D721Med (cell line): ENCODE measurements at regions not wholly inside any gene's neighbourhood (a gene's known extent, or its start where the extent isn't known, plus 50 kb on each side); places are given as distances from the start of the nearest gene placed in this dataset.
"Not testable (repeated sequence)": the region's sequence is repeated elsewhere in the genome, so short reads cannot be mapped to it uniquely, and the experiment has no call there.

ENCODE experiments used
- DNase-seq: peaks from one replicate; pipeline ENCODE4 v3.0.0; 2011; ENCODE audit warnings: low spot score; ENCODE audit not compliant: insufficient read length
- FAIRE-seq: peaks from 2 replicates; lab custom pipeline; 2011; peaks lifted over from hg19 to GRCh38; lab: Jason Lieb, UNC
- TF ChIP-seq, protein P1 (sequence below): IDR thresholded peaks from 2 replicates; pipeline ENCODE4 v1.5.1; 2012; ENCODE audit warnings: mild to moderate bottlenecking, control low read depth; ENCODE audit not compliant: insufficient read depth; ENCODE audit errors: missing control alignments

DNA sequence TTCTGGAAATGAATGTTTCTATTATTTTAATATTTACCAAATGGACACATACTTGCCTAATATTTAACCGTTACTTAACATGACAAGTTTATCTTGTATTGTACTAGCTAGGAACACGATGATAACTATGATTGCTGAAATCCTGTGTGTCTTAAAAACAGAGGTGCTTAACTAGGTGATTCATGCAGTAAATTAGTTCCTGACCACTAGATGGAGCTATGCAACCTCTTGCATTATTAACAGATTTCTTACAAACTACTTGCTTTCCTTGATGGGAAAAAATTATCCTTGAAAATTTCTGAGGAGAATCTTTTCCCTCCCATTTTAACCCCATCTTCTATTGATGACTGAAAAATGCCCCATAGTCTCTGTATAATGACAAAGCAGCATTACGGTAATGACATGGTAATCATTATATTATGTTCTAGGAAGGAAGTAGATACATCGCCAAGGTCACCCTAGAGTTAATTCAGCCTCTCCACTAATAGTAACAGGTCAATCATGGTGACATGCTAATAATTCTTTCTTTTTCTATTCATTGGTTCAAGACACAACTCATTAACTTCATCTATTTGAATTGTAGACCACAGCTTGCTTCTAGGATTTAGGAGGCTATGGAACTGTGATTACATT is 844.2 kb downstream of the RAPGEF2 start:
- FAIRE-seq (peak; percentile 92), DNase-seq (no peak)
- TF ChIP-seq, protein P1, sequence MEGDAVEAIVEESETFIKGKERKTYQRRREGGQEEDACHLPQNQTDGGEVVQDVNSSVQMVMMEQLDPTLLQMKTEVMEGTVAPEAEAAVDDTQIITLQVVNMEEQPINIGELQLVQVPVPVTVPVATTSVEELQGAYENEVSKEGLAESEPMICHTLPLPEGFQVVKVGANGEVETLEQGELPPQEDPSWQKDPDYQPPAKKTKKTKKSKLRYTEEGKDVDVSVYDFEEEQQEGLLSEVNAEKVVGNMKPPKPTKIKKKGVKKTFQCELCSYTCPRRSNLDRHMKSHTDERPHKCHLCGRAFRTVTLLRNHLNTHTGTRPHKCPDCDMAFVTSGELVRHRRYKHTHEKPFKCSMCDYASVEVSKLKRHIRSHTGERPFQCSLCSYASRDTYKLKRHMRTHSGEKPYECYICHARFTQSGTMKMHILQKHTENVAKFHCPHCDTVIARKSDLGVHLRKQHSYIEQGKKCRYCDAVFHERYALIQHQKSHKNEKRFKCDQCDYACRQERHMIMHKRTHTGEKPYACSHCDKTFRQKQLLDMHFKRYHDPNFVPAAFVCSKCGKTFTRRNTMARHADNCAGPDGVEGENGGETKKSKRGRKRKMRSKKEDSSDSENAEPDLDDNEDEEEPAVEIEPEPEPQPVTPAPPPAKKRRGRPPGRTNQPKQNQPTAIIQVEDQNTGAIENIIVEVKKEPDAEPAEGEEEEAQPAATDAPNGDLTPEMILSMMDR, result peak; percentile 81

DNA sequence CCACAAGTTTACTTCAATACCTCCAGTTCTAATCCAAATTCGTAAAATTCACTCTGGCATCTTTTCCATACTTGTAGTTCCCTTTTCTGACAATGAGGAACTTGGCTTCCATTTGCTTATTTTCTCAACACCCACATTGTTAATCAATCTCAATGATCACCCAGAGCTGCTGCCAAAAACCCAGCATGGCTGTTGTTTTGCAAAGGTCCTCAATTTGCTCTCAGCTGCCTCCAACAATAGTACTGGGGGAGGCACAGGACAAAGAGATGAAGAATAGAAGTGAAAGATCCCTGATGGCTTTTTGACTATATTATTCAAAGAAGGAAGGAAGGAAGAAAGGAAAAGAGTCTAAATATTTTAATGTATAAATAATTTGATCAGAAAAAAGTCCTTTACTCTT is 847.8 kb downstream of the RAPGEF2 start:
- no peak for FAIRE-seq
- TF ChIP-seq, protein P1, result no peak
- DNase-seq, result no peak

DNA sequence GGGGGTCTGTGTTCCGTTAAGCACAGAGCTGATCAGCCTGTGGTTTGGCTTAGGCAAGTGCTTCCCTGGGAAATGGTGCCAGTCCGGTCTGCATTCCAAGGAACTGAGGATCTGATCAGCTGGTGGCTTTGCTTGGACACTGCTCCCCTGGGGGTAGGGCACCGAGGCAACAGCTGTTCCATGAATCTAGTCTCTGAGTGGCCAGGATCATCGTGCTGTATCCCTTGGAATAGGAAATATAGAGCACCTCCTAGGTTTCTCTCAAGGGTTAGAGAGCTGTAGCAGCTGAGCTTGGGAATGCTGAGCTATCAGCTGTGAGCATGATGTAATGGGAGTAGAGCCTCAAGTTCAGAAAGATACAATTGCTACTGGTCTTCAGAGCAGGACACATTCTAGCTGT is 863.9 kb downstream of the RAPGEF2 start:
- DNase-seq (no peak), FAIRE-seq (no peak)
- TF ChIP-seq, protein P1, result no peak

DNA sequence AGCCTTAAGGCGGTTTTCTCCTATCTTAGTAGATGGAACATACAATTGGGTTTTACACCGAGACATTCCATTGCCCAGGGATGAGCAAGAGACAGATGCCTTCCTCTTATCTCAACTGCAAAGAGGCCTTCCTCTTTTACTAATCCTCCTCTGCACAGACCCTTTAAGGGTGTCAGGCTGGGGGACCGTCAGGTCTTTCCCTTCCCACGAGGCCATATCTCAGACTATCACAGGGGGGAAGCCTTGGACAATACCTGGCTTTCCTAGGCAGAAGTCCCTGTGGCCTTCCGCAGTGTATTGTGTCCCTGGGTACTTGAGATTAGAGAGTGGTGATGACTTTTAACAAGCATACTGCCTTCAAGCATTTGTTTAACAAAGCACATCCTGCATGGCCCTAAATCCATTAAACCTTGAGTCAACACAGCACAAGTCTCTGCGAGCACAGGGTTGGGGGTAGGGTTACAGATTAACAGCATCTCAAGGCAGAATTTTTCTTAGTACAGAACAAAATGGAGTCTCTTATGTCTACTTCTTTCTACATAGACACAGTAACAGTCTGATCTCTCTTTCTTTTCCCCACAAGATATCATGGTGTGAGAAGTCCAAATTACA is 874.1 kb downstream of the RAPGEF2 start:
- DNase-seq, FAIRE-seq: not testable (repeated sequence)

DNA sequence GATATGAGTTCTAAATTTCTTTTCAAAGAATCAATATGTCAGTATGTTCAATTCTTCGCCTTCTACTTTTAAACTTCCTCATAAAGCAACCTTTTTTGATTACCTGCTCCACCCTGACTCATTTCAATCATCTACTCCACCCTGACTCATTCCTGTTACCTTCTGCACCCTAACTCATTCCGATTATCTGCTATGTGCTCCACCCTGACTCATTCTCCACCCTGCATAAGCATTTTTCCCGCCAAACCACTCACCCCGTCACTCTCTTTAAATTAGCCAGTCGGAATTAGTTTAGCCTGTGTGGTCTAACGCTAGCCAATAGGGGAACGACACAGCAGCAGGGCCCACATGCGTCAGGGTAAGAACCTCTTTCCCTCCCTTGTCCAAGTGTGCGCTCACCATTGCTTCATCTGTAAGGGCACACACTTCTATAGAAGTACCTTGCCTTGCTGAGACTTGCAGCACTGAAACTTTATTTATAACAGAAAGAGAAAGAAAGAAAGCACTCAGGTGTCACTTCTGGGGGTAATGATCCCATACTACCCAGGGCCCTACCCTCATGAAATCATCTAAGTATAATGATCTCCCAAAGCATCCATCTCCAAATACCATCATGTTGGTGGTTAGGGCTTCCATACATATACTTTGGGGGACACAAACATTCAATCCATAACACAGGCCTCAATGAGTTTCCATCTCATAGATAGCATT is 875.2 kb downstream of the RAPGEF2 start:
- no peak for DNase-seq
- FAIRE-seq, result no peak
- TF ChIP-seq, protein P1, result no peak

DNA sequence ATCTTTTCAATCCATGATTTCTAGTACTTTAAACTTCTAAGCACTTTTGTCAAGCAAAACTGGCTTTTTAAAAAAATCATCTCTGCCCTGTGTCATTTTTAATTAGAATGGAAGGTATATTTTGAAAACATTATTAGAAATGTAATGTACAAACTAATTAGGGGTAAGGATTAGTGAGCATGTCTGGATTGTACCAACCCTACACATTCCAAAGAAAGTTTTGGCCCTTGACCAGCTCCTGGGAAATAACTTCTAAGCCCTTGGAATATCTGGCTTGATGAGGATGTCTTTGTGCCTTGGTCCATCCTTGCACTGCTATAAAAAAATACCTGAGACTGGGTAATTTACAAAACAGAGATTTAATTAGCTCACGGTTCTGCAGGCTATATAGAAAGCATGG is 876.5 kb downstream of the RAPGEF2 start:
- TF ChIP-seq, protein P1, result no peak
- DNase-seq (no peak), FAIRE-seq (no peak)

DNA sequence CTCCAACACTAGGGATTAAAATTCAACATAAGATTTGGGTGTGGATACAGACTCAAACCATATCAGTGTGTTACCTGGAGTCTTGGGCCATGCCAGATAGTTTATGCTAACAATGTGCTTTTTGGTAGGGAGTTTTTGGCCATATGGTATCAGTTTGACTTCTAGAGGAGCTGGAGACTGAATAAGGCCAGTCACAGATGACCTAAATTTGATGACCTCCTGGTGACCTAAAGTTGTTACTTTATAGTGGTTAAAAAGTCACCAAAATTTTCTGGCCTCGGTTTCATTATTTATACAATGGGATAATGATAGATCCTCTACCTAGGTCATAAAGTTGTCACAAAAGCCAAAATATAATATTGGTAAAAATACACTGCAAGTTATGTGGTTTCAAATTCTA is 877.1 kb downstream of the RAPGEF2 start:
- TF ChIP-seq, protein P1, result no peak
- FAIRE-seq (no peak), DNase-seq (no peak)
